Suprapubic skin (tissue), 4 donors: ENCODE measurements at regions not wholly inside any gene's neighbourhood (a gene's known extent, or its start where the extent isn't known, plus 50 kb on each side); places are given as distances from the start of the nearest gene placed in this dataset.

Experiments used
- DNase-seq, 2 donors: peaks; one replicate each; pipeline ENCODE4 v3.0.0-alpha.2; 2019; ENCODE audit warnings: low spot score in 2 of 2
- H3K27ac ChIP-seq: fragments of 200-600 bp; sonication (generic); one replicate; pipeline ENCODE4 v1.5.1; 2019
- H3K27me3 ChIP-seq: fragments of 200-600 bp; sonication (generic); one replicate; pipeline ENCODE4 v1.5.1; 2019
- H3K36me3 ChIP-seq: fragments of 200-600 bp; sonication (generic); one replicate; pipeline ENCODE4 v1.5.1; 2019
- H3K4me1 ChIP-seq: fragments of 200-600 bp; sonication (generic); one replicate; pipeline ENCODE4 v1.5.1; 2019
- H3K4me3 ChIP-seq: fragments of 200-600 bp; sonication (generic); one replicate; pipeline ENCODE4 v1.5.1; 2019; ENCODE audit warnings: mild to moderate bottlenecking
- H3K9me3 ChIP-seq: fragments of 200-600 bp; sonication (generic); one replicate; pipeline ENCODE4 v1.5.1; 2019
- EP300 ChIP-seq: sonication (generic); formaldehyde crosslinking; IDR thresholded peaks from one replicate; pipeline ENCODE4 v1.6.1; 2017; ENCODE audit warnings: antibody characterized with exemption
- POLR2A ChIP-seq, 2 donors: fragments of 450-650 bp; IDR thresholded peaks; one replicate each; pipeline ENCODE4 v1.6.1; 2017; ENCODE audit warnings: antibody characterized with exemption in 2 of 2, mild to moderate bottlenecking in 2 of 2, moderate library complexity in 2 of 2
- POLR2AphosphoS5 ChIP-seq, 3 donors: sonication (generic); formaldehyde crosslinking; IDR thresholded peaks; one replicate each; pipeline ENCODE4 v1.6.1; 2017; ENCODE audit warnings: antibody characterized with exemption in 3 of 3
- WGBS: methylation state at CpG from one replicate; pipeline ENCODE4 v1.1.5; 2018; 5-methylcytosine and 5-hydroxymethylcytosine counted together
- TF ChIP-seq, protein P1 (sequence below), 2 donors: fragments of 200-600 bp in 1 of 2; fragments of 450-650 bp in 1 of 2; sonication (generic) in 1 of 2; IDR thresholded peaks; one replicate each; pipeline ENCODE4 v1.5.1; 2016 to 2019; ENCODE audit warnings: antibody characterized with exemption in 2 of 2, mild to moderate bottlenecking in 1 of 2, moderate library complexity in 1 of 2

DNA sequence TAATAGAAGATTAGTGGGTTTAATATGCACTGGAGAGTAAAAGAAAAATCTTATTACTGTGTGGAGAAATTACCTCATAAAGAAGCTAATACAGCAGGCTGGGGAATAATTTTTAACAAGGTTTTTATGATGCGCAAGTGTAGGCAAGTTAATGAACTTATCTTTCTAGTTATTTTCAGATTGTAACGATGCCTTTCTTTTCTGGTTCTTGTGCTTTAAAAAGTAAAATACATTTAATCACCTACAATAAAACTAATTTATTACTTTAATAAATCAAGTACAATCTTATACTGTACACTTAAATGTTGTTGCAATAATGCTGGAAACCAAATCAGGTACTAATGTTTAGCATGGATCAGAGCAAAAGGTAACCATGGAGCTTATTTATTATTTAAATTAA, 266.6 kb downstream of the ZIC1 start:
- TF ChIP-seq, protein P1, sequence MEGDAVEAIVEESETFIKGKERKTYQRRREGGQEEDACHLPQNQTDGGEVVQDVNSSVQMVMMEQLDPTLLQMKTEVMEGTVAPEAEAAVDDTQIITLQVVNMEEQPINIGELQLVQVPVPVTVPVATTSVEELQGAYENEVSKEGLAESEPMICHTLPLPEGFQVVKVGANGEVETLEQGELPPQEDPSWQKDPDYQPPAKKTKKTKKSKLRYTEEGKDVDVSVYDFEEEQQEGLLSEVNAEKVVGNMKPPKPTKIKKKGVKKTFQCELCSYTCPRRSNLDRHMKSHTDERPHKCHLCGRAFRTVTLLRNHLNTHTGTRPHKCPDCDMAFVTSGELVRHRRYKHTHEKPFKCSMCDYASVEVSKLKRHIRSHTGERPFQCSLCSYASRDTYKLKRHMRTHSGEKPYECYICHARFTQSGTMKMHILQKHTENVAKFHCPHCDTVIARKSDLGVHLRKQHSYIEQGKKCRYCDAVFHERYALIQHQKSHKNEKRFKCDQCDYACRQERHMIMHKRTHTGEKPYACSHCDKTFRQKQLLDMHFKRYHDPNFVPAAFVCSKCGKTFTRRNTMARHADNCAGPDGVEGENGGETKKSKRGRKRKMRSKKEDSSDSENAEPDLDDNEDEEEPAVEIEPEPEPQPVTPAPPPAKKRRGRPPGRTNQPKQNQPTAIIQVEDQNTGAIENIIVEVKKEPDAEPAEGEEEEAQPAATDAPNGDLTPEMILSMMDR (IDR thresholded peaks at IDR 0.05), result no peak
- Histone ChIP-seq H3K36me3 (no peaks in the 10 kb centered on the region), H3K27ac (no peak overlapping the region), H3K4me1 (no peaks in the 10 kb centered on the region), H3K27me3 (no peaks in the 10 kb centered on the region), H3K9me3 (no peaks in the 10 kb centered on the region), H3K4me3 (no peak overlapping the region)
- 74% methylated on average over 2 of the region's 2 CpGs for WGBS
- no peak for DNase-seq

DNA sequence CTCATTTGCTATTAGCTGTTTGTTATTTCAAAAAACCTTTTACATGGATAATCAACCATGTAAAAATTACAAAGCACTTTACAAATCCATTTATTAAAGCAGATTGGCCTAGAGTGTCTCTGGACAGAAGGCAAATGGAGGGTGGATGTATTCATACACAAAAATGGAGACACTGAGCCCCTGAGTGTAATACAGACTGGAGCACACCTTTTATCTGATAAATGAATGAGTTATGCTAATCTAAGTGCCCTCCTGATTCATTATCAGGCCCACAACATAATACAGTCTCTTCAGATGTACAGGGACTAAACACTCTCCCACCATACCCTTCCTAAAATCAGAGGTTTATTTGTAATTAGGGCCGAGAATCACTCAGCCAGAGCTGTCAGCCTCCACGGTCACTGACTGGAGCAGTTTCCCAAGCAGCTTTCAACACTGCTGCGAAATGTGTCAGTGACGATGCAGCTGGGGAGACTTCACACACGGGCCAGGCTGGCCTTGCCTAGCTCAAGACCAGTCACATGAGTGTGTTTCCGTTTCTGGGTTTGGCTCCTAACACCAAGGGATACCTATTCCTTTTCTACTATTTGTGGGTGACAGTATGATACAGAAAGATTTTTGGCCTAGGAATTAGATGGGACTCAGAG, 271.8 kb downstream of the ZIC1 start:
- Histone ChIP-seq H3K36me3 (no peaks in the 10 kb centered on the region), H3K9me3 (no peaks in the 10 kb centered on the region), H3K4me3 (no peak overlapping the region), H3K4me1 (no peaks in the 10 kb centered on the region), H3K27me3 (no peaks in the 10 kb centered on the region), H3K27ac (no peak overlapping the region)
- WGBS, result 80% methylated on average over 6 of the region's 6 CpGs
- TF ChIP-seq EP300 (no peak), POLR2AphosphoS5 (IDR thresholded peaks at IDR 0.05) (no peak), POLR2A (IDR thresholded peaks at IDR 0.05) (no peak)
- TF ChIP-seq, protein P1 (IDR thresholded peaks at IDR 0.05), result no peak
- DNase-seq, result no peak

DNA sequence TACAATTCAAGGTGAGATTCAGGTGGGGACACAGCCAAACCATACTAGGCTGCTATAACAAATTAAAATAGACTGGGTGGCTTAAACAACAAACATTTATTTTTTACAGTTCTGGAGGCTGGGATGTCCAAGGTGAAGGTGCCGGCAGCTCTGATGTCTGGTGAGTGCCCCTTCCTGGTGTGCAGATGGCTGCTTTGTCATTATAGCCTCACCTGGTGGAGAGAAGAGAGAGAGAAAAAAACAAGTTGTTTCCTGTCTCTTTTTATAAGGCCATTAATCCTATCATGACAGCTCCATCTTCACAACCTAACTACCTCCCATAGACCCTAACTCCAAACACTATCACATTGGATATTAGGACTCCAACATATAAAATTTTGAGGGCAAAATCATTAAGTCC, 279.7 kb downstream of the ZIC1 start:
- no peak overlapping the region for H3K27ac ChIP-seq
- TF ChIP-seq, protein P1 (IDR thresholded peaks at IDR 0.05), result no peak
- TF ChIP-seq EP300 (no peak), POLR2AphosphoS5 (IDR thresholded peaks at IDR 0.05) (no peak), POLR2A (IDR thresholded peaks at IDR 0.05) (no peak)
- WGBS, result 100% methylated on average over 1 of the region's 1 CpG
- no peaks in the 10 kb centered on the region for H3K36me3 ChIP-seq
- H3K4me3 ChIP-seq, result no peak overlapping the region
- H3K27me3 ChIP-seq, result no peaks in the 10 kb centered on the region
- DNase-seq, result no peak
- H3K4me1 ChIP-seq, result no peaks in the 10 kb centered on the region
- no peaks in the 10 kb centered on the region for H3K9me3 ChIP-seq

DNA sequence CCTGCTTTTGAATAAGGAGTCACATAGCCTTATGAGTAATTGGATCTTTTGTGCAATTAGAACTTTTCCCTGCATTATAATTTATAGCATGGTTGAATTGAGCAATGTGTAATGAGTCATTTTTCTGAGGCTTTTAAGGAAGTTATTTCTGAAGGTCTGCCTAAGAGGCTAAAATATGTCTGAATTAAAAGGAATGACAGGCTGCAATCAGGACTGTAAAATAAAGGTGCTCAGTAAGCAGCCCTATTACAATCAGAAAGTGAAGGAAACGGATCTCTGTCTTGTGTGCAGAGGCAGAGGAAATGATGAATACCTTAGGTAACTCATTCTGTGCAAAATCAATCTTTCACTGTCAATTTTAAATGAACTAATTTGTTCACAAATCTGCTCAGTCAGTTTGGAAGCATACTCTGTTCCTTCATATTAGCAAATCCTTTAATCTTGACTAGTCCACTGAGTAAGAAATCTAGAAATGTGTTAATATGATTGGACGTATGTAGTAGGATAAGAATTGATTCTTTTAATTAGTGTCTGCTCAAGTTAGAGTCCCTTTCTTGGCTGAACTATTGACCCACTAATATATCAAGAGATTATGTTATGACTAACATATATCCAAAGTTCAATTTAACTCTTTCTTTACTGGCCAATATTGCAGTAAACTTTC, 290.1 kb downstream of the ZIC1 start:
- TF ChIP-seq POLR2AphosphoS5 (IDR thresholded peaks at IDR 0.05) (no peak), EP300 (no peak), POLR2A (IDR thresholded peaks at IDR 0.05) (no peak)
- TF ChIP-seq, protein P1 (IDR thresholded peaks at IDR 0.05), result no peak
- WGBS, result 55% methylated on average over 2 of the region's 2 CpGs
- no peak for DNase-seq
- H3K27me3 ChIP-seq, result no peaks in the 10 kb centered on the region
- H3K27ac ChIP-seq, result no peak overlapping the region
- H3K9me3 ChIP-seq, result no peaks in the 10 kb centered on the region
- no peaks in the 10 kb centered on the region for H3K36me3 ChIP-seq
- H3K4me1 ChIP-seq, result no peaks in the 10 kb centered on the region
- no peak overlapping the region for H3K4me3 ChIP-seq

DNA sequence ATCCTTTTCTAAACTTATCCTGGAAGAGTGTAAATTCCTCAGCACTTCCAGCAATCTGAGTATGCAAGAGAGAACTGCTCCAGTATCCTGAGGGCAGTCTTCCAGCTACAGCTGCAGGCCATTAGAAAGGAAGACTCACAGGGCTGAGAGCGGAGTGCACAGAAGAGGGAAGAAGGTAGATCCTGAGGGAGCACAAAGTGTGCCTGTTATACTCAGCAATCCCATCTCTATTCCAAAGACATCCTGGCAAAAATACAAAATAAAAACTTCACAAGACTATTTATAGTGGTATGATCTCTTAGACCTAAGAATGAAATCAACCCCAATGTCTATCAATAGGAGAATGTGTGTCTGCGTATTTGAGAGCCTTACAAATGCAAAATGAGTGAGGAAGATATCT, 292.0 kb downstream of the ZIC1 start:
- TF ChIP-seq POLR2A (IDR thresholded peaks at IDR 0.05) (no peak), POLR2AphosphoS5 (IDR thresholded peaks at IDR 0.05) (no peak), EP300 (no peak)
- TF ChIP-seq, protein P1 (IDR thresholded peaks at IDR 0.05), result no peak

More for the DNA sequence above, 292.0 kb downstream of the ZIC1 start:
- Histone ChIP-seq H3K4me1 (no peaks in the 10 kb centered on the region), H3K36me3 (no peaks in the 10 kb centered on the region), H3K27ac (no peak overlapping the region), H3K9me3 (no peaks in the 10 kb centered on the region), H3K4me3 (no peak overlapping the region), H3K27me3 (no peaks in the 10 kb centered on the region)
- WGBS, result 74% methylated on average over 2 of the region's 2 CpGs
- no peak for DNase-seq
